AG09309 (cell line): ENCODE measurements at regions not wholly inside any gene's neighbourhood (a gene's known extent, or its start where the extent isn't known, plus 50 kb on each side); places are given as distances from the start of the nearest gene placed in this dataset.
"Not testable (repeated sequence)": the region's sequence is repeated elsewhere in the genome, so short reads cannot be mapped to it uniquely, and the experiment has no call there.

Experiments used
- DNase-seq: peaks from one replicate; pipeline ENCODE4 v3.0.0-alpha.2; 2010; ENCODE audit warnings: low read depth
- H3K4me3 ChIP-seq: 2 replicates; pipeline ENCODE4 v1.5.1; 2011; ENCODE audit warnings: mild to moderate bottlenecking, low read depth, low read length, moderate library complexity; ENCODE audit not compliant: control insufficient read depth
- CTCF ChIP-seq: IDR thresholded peaks from 2 replicates; pipeline ENCODE4 v1.5.1; 2011; ENCODE audit warnings: mild to moderate bottlenecking, low read depth, low read length, inconsistent platforms; ENCODE audit not compliant: insufficient read depth, control insufficient read depth; ENCODE audit errors: missing control alignments

- DNase-seq = no peak
- TF ChIP-seq CTCF = no peak
- H3K4me3 ChIP-seq = no peak overlapping the region
Measured at GRCh38 chr11:87523276-87523675, 485.5 kb downstream of the TMEM135 start.

GRCh38 chr11:87518266-87518665, 480.5 kb downstream of the TMEM135 start:
- DNase-seq = no peak
- no peak overlapping the region for H3K4me3 ChIP-seq
- TF ChIP-seq CTCF = no peak

GRCh38 chr11:87517351-87517750, 479.6 kb downstream of the TMEM135 start:
- H3K4me3 ChIP-seq = no peak overlapping the region
- TF ChIP-seq CTCF = no peak
- no peak for DNase-seq

- DNase-seq, H3K4me3 ChIP-seq: not testable (repeated sequence)
Measured at GRCh38 chr11:87507722-87508121, 470.0 kb downstream of the TMEM135 start.

GRCh38 chr11:87506946-87507345, 469.2 kb downstream of the TMEM135 start:
- H3K4me3 ChIP-seq, DNase-seq: not testable (repeated sequence)

GRCh38 chr11:87501388-87501787, 463.7 kb downstream of the TMEM135 start:
- no peak for TF ChIP-seq CTCF
- DNase-seq = no peak
- H3K4me3 ChIP-seq = no peak overlapping the region

- not testable (repeated sequence) for DNase-seq, H3K4me3 ChIP-seq
Measured at GRCh38 chr11:87494936-87495335, 457.2 kb downstream of the TMEM135 start.

GRCh38 chr11:87494026-87494425, 456.3 kb downstream of the TMEM135 start:
- not testable (repeated sequence) for DNase-seq, H3K4me3 ChIP-seq

- no peak overlapping the region for H3K4me3 ChIP-seq
- no peak for TF ChIP-seq CTCF
- no peak for DNase-seq
Measured at GRCh38 chr11:87493516-87493915, 455.8 kb downstream of the TMEM135 start.
